ENCODE measurements at regions not wholly inside any gene's neighbourhood (a gene's known extent, or its start where the extent isn't known, plus 50 kb on each side); places are given as distances from the start of the nearest gene placed in this dataset.

GRCh38 chr1:4561205-4561604 is 93.2 kb upstream of the AJAP1 start:
- no peak for DNase-seq

GRCh38 chr1:4562321-4562720 is 92.1 kb upstream of the AJAP1 start:
- no peak for DNase-seq

GRCh38 chr1:4563586-4563985 is 90.8 kb upstream of the AJAP1 start:
- no peak for DNase-seq

- DNase-seq, result no peak
Measured at GRCh38 chr1:4564051-4564450, 90.4 kb upstream of the AJAP1 start.

- DNase-seq, result no peak
Measured at GRCh38 chr1:4565166-4565565, 89.2 kb upstream of the AJAP1 start.

GRCh38 chr1:4565801-4566449 is 88.5 kb upstream of the AJAP1 start:
- no peak for DNase-seq

- DNase-seq, result no peak
Measured at GRCh38 chr1:4571263-4571662, 83.1 kb upstream of the AJAP1 start.

- DNase-seq, result no peak
Measured at GRCh38 chr1:4573526-4573925, 80.9 kb upstream of the AJAP1 start.

GRCh38 chr1:4581807-4582206 is 72.6 kb upstream of the AJAP1 start:
- no peak for DNase-seq

GRCh38 chr1:4584449-4584848 is 70.0 kb upstream of the AJAP1 start:
- DNase-seq, result no peak

- DNase-seq, result peak; percentile 58 to 63
Measured at GRCh38 chr1:4585216-4585615, 69.2 kb upstream of the AJAP1 start.

- no peak for DNase-seq
Measured at GRCh38 chr1:4585705-4586104, 68.7 kb upstream of the AJAP1 start.

GRCh38 chr1:4586611-4587160 is 67.7 kb upstream of the AJAP1 start:
- no peak for DNase-seq

GRCh38 chr1:4587721-4588120 is 66.7 kb upstream of the AJAP1 start:
- no peak for DNase-seq

- DNase-seq, result no peak
Measured at GRCh38 chr1:4590756-4591155, 63.7 kb upstream of the AJAP1 start.

GRCh38 chr1:4591926-4592325 is 62.5 kb upstream of the AJAP1 start:
- no peak for DNase-seq

GRCh38 chr1:4593106-4593505 is 61.3 kb upstream of the AJAP1 start:
- DNase-seq, result no peak

GRCh38 chr1:4594286-4594991 is 60.0 kb upstream of the AJAP1 start:
- DNase-seq, result no peak

- no peak for DNase-seq
Measured at GRCh38 chr1:4595341-4596225, 58.8 kb upstream of the AJAP1 start.

- no peak for DNase-seq
Measured at GRCh38 chr1:4596486-4596885, 57.9 kb upstream of the AJAP1 start.

GRCh38 chr1:4597020-4597419 is 57.4 kb upstream of the AJAP1 start:
- no peak for DNase-seq

- no peak for DNase-seq
Measured at GRCh38 chr1:4598561-4598960, 55.8 kb upstream of the AJAP1 start.

- no peak for DNase-seq
Measured at GRCh38 chr1:4599521-4599920, 54.9 kb upstream of the AJAP1 start.

All from activated CD4-positive, alpha-beta T cell treated with anti-CD3 and anti-CD28 coated beads, Interleukin-2, amount 50 U/mL, for 48 hours (primary cell).